Heart right ventricle (tissue), 16 donors: ENCODE measurements at regions not wholly inside any gene's neighbourhood (a gene's known extent, or its start where the extent isn't known, plus 50 kb on each side); places are given as distances from the start of the nearest gene placed in this dataset.
A peak's percentile ranks its signal among the peaks of the same experiment; 100 is the strongest.

ENCODE experiments used
- ATAC-seq, 8 donors: fragments of 200-7000 bp; cut with Tn5 transposase; one replicate each; pipeline ENCODE4 v1.9.1; 2020; ENCODE audit warnings: mild to moderate bottlenecking in 8 of 8, moderate library complexity in 8 of 8, moderate number of reproducible peaks in 1 of 8
- DNase-seq, 2 donors: peaks; one replicate each; pipeline ENCODE4 v3.0.0-alpha.2; 2020
- H3K27ac ChIP-seq, 10 donors: fragments of 200-600 bp; sonication (generic) in 2 of 10; one replicate each; pipeline versions ENCODE4 v1.5.0 to v1.8.0; 2020 to 2022; ENCODE audit warnings: mild to moderate bottlenecking in 3 of 10
- H3K27me3 ChIP-seq, 7 donors: fragments of 200-600 bp; one replicate each; pipeline ENCODE4 v1.8.0; 2021 to 2022; ENCODE audit warnings: mild to moderate bottlenecking in 2 of 7
- H3K36me3 ChIP-seq, 9 donors: fragments of 200-600 bp; sonication (generic) in 1 of 9; one replicate each; pipeline versions ENCODE4 v1.5.0 to v1.8.0; 2020 to 2022; ENCODE audit warnings: mild to moderate bottlenecking in 2 of 9
- H3K4me1 ChIP-seq, 9 donors: fragments of 200-600 bp; sonication (generic) in 1 of 9; one replicate each; pipeline versions ENCODE4 v1.5.0 to v1.8.0; 2020 to 2022; ENCODE audit warnings: mild to moderate bottlenecking in 4 of 9
- H3K4me3 ChIP-seq, 10 donors: fragments of 200-600 bp; sonication (generic) in 2 of 10; one replicate each; pipeline versions ENCODE4 v1.5.0 to v1.8.0; 2020 to 2022; ENCODE audit warnings: mild to moderate bottlenecking in 7 of 10, moderate library complexity in 2 of 10
- H3K9me3 ChIP-seq, 11 donors: fragments of 200-600 bp in 10 of 11; sonication (generic) in 2 of 11; one replicate each; pipeline versions ENCODE4 v1.5.0 to v1.8.0; 2013 to 2022; ENCODE audit warnings: mild to moderate bottlenecking in 2 of 11, control low read depth in 1 of 11, moderate library complexity in 1 of 11
- WGBS, 2 donors: extraction: QIAGEN DNeasy Blood & Tissue Kit; methylation state at CpG; one replicate each; pipeline ENCODE4 v1.1.7; 2013; ENCODE audit warnings: inconsistent platforms in 1 of 2; 5-methylcytosine and 5-hydroxymethylcytosine counted together
- intact Hi-C, 10 donors: fragments of 100-400 bp; cut with DNase I; formaldehyde crosslinking; loops; one replicate each; pipeline versions ENCODE4 v1.11.1 to v1.14.2; 2022
- TF ChIP-seq, protein P1 (sequence below), 9 donors: fragments of 200-600 bp; sonication (generic) in 2 of 9; IDR thresholded peaks; one replicate each; pipeline versions ENCODE4 v1.5.0 to v1.8.0; 2021 to 2022; ENCODE audit warnings: antibody characterized with exemption in 9 of 9, mild to moderate bottlenecking in 5 of 9, moderate library complexity in 1 of 9
- donor health status: Arrhythmogenic right ventricular cardiomyopathy.
- donor health status: ischemic (EF 13 %, LVEDD 7.1; RV severe dilation, severe dysfunction).
- donor health status: healthy with polysubstance abuse.
- donor health status: DM: no; HTN: yes; CAD: no.
- donor health status: DM: no; HTN: no; CAD: no.
- donor health status: ischemic (EF 25% LVEDD 6.9; RV normal size, moderate dysfunction).
- donor health status: ischemic (EF 25% LVEDD 5.7; RV mildly dilated, moderate dysfunction).
- donor health status: healthy.
- donor health status: DM: yes; HTN: yes; CAD: no.
- donor health status: Ischemic cardiomyopathy.
- donor health status: ischemic (EF 35%, LVEDD 5.7; RV mildly dilated, moderate dysfunction).
- donor health status: nonischemic (EF 11% LVEDD 7.7; RV severe dilation, severe dysfunction).
- donor health status: DM: yes; HTN: yes; CAD: no.
- donor health status: PGD.
- donor health status: ischemic (EF 29% LVEDD 5.4; RV normal size, mild dysfunction).
- donor health status: nonischemic (EF 23%, LVEDD 6.1; RV moderate dilation, normal function).

DNA sequence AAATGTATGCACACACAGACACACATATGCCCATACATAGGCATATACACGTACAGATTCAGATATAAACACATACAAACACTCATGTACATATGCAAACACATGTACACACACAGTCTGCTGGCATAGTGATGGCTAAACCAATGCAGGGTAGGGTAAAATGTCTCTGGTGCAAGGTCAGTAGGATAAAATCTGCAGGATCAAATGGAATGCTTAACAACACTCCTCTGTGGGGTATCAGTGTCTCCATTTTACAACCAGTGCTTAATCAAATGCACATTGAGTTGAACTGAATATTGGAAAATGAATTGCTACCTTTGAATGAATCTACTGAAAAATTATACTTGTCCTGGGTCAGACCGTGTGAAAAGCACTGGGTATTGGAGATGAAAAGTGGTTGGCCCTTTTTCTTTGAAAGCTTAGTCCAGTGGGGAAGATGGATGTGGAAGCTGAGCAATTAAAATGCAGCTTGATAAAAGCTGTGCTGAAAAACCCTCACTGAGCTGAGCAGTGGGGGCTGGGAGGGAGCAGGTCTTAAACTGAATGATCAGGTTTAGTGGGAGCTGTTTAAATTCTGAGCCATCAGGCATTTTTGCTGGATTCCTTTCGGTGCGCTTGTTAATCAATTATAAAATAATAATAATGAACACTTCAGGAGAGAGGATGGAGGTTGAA lies 314.7 kb downstream of the HAPSTR1 start:
- DNase-seq (no peak), ATAC-seq (no peak)
- H3K4me1 ChIP-seq = no peaks in the 10 kb centered on the region
- 78 to 79% methylated on average over 4 of the region's 4 CpGs for WGBS, 2 donors
- H3K4me3 ChIP-seq = no peak overlapping the region
- intact Hi-C loops = no loop called here
- peaks cover 0 to 4% (median 0%) of the 10 kb centered on the region in 7 donors for H3K27me3 ChIP-seq
- H3K27ac ChIP-seq = no peak overlapping the region
- TF ChIP-seq, protein P1, sequence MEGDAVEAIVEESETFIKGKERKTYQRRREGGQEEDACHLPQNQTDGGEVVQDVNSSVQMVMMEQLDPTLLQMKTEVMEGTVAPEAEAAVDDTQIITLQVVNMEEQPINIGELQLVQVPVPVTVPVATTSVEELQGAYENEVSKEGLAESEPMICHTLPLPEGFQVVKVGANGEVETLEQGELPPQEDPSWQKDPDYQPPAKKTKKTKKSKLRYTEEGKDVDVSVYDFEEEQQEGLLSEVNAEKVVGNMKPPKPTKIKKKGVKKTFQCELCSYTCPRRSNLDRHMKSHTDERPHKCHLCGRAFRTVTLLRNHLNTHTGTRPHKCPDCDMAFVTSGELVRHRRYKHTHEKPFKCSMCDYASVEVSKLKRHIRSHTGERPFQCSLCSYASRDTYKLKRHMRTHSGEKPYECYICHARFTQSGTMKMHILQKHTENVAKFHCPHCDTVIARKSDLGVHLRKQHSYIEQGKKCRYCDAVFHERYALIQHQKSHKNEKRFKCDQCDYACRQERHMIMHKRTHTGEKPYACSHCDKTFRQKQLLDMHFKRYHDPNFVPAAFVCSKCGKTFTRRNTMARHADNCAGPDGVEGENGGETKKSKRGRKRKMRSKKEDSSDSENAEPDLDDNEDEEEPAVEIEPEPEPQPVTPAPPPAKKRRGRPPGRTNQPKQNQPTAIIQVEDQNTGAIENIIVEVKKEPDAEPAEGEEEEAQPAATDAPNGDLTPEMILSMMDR (IDR thresholded peaks at IDR 0.05) = no peak
- H3K36me3 ChIP-seq = no peaks in the 10 kb centered on the region
- no peaks in the 10 kb centered on the region for H3K9me3 ChIP-seq

DNA sequence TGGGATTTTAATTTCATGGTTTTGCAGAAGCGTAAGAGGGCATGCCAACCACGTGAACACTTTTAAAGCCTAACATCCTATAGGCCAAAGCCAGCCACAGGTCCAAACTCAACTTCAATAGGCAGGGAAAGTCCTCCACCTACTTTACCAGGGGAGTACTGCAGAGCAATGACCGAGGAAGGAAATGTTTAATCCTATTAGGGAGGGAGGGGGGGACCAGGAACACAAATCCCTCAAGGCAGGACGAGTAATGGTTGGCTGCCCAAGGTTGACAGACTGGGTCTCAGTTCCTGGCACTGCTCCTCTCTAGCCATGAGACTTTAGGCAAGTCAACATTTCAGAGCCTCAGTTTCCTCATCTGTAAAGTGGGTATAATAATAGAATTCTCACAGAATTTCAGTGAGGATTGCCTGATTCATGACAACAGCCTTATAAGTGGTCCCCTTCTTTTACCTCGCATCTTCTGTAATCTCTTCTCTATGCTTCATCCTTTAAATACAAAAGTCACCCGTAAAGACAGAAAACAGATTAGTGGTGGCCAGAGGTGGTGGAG lies 315.8 kb downstream of the HAPSTR1 start:
- DNase-seq = no peak

DNA sequence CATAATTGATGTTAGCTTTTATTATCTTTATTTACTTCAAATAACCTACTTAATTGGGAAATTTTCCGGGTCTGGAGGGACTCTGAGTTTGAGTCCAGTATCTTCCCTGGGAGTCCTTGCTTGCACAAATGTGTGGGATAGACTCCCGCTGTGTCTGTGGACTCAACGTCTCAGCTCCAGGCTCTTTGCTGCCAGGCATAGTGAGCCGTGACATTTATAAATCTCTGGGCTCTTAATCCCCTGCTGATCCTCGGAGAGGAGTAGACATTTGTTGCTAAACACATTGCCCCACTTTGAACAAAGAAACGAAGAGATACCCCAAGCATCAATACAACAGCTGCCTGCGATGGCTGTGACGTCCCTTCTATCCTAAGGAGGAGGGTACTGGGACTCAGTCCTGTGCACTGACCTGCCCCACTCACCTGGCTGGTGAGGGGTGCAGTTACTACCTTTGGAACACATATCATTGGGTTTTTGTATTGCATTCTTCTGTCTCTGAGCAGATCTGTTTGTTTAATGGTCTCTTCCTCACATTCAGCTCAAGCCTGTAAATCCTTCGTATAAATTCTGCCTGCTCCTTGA lies 316.9 kb downstream of the HAPSTR1 start:
- H3K4me3 ChIP-seq = no peak overlapping the region
- no peak for DNase-seq
- WGBS, 2 donors = 54 to 58% methylated on average over 9 of the region's 9 CpGs
- TF ChIP-seq, protein P1 (IDR thresholded peaks at IDR 0.05) = no peak
- no peaks in the 10 kb centered on the region for H3K27me3 ChIP-seq
- ATAC-seq = no peak
- H3K9me3 ChIP-seq = no peaks in the 10 kb centered on the region
- H3K4me1 ChIP-seq = no peaks in the 10 kb centered on the region
- no peak overlapping the region for H3K27ac ChIP-seq
- H3K36me3 ChIP-seq = no peaks in the 10 kb centered on the region
- intact Hi-C loops = no loop called here

More for the DNA sequence above, 315.8 kb downstream of the HAPSTR1 start:
- H3K4me1 ChIP-seq = no peaks in the 10 kb centered on the region
- ATAC-seq = no peak
- WGBS, 2 donors = 76 to 77% methylated on average over 6 of the region's 6 CpGs
- H3K9me3 ChIP-seq = no peaks in the 10 kb centered on the region
- H3K4me3 ChIP-seq = no peak overlapping the region
- no peaks in the 10 kb centered on the region for H3K36me3 ChIP-seq
- H3K27me3 ChIP-seq = peaks cover 0 to 4% (median 0%) of the 10 kb centered on the region in 7 donors
- TF ChIP-seq, protein P1 (IDR thresholded peaks at IDR 0.05) = no peak
- intact Hi-C loops = no loop called here
- H3K27ac ChIP-seq = no peak overlapping the region

- DNase-seq (no peak), ATAC-seq (peak in 1 of 8 donors; percentile 35)
- Histone ChIP-seq H3K27ac (no peak overlapping the region), H3K36me3 (no peaks in the 10 kb centered on the region), H3K4me1 (no peaks in the 10 kb centered on the region), H3K9me3 (no peaks in the 10 kb centered on the region), H3K27me3 (no peaks in the 10 kb centered on the region), H3K4me3 (no peak overlapping the region)
- 78 to 82% methylated on average over 10 of the region's 10 CpGs for WGBS, 2 donors
- intact Hi-C loops = no loop called here
- TF ChIP-seq, protein P1 (IDR thresholded peaks at IDR 0.05) = no peak
Observed at GRCh38 chr16:9409560-9410493, 318.4 kb downstream of the HAPSTR1 start.
